ENCODE measurements at regions not wholly inside any gene's neighbourhood (a gene's known extent, or its start where the extent isn't known, plus 50 kb on each side); places are given as distances from the start of the nearest gene placed in this dataset.

- no peaks in the 10 kb centered on the region for H3K36me3 ChIP-seq (ENCODE audit: control insufficient read depth, low read length)
- no peak overlapping the region for H3K4me2 ChIP-seq (ENCODE audit: low read length)
- H3K9me3 ChIP-seq (ENCODE audit: control insufficient read depth, insufficient read depth, low read length): no peaks in the 10 kb centered on the region
- H3F3A ChIP-seq (ENCODE audit: control insufficient read depth, insufficient read depth): no peaks in the 10 kb centered on the region
- H3K4me3 ChIP-seq (ENCODE audit: low read length): no peak overlapping the region
- H3K9me2 ChIP-seq (replicated peaks; ENCODE audit: control insufficient read depth, low read length): no peaks in the 10 kb centered on the region
- no peaks in the 10 kb centered on the region for H3K27me3 ChIP-seq (ENCODE audit: control insufficient read depth, low read length)
- no peaks in the 10 kb centered on the region for H4K20me1 ChIP-seq (ENCODE audit: control insufficient read depth, insufficient read depth, low read depth, low read length)
- TF ChIP-seq CTCF (IDR thresholded peaks at IDR 0.05; ENCODE audit: low read depth, low read length, poor library complexity, severe bottlenecking) (no peak), EZH2phosphoT487 (IDR thresholded peaks at IDR 0.05; ENCODE audit: borderline replicate concordance, low read length) (no peak)
- H3K4me1 ChIP-seq (ENCODE audit: control insufficient read depth, low read length): no peaks in the 10 kb centered on the region
- no peak overlapping the region for H3K27ac ChIP-seq (ENCODE audit: low read depth, low read length)
- H3K79me2 ChIP-seq (ENCODE audit: control insufficient read depth, low read length): no peaks in the 10 kb centered on the region
These were observed 449.8 kb downstream of the SIPA1L2 start for GRCh38 chr1:232179896-232180778.

GRCh38 chr1:232178191-232178590 is 451.7 kb downstream of the SIPA1L2 start:
- H3K27ac ChIP-seq (ENCODE audit: low read depth, low read length): no peak overlapping the region
- no peaks in the 10 kb centered on the region for H3K4me1 ChIP-seq (ENCODE audit: control insufficient read depth, low read length)
- no peaks in the 10 kb centered on the region for H3K9me2 ChIP-seq (replicated peaks; ENCODE audit: control insufficient read depth, low read length)
- no peaks in the 10 kb centered on the region for H3K79me2 ChIP-seq (ENCODE audit: control insufficient read depth, low read length)
- no peak overlapping the region for H3K4me2 ChIP-seq (ENCODE audit: low read length)
- H4K20me1 ChIP-seq (ENCODE audit: control insufficient read depth, insufficient read depth, low read depth, low read length): no peaks in the 10 kb centered on the region
- H3K9me3 ChIP-seq (ENCODE audit: control insufficient read depth, insufficient read depth, low read length): no peaks in the 10 kb centered on the region
- no peak overlapping the region for H3K4me3 ChIP-seq (ENCODE audit: low read length)
- H3F3A ChIP-seq (ENCODE audit: control insufficient read depth, insufficient read depth): no peaks in the 10 kb centered on the region
- no peaks in the 10 kb centered on the region for H3K27me3 ChIP-seq (ENCODE audit: control insufficient read depth, low read length)
- H3K36me3 ChIP-seq (ENCODE audit: control insufficient read depth, low read length): no peaks in the 10 kb centered on the region
- TF ChIP-seq CTCF (IDR thresholded peaks at IDR 0.05; ENCODE audit: low read depth, low read length, poor library complexity, severe bottlenecking) (no peak), EZH2phosphoT487 (IDR thresholded peaks at IDR 0.05; ENCODE audit: borderline replicate concordance, low read length) (no peak)

- no peaks in the 10 kb centered on the region for H3K36me3 ChIP-seq (ENCODE audit: control insufficient read depth, low read length)
- H3K4me2 ChIP-seq (ENCODE audit: low read length): no peak overlapping the region
- H4K20me1 ChIP-seq (ENCODE audit: control insufficient read depth, insufficient read depth, low read depth, low read length): no peaks in the 10 kb centered on the region
- no peaks in the 10 kb centered on the region for H3K27me3 ChIP-seq (ENCODE audit: control insufficient read depth, low read length)
- H3F3A ChIP-seq (ENCODE audit: control insufficient read depth, insufficient read depth): no peaks in the 10 kb centered on the region
- no peaks in the 10 kb centered on the region for H3K79me2 ChIP-seq (ENCODE audit: control insufficient read depth, low read length)
- no peak overlapping the region for H3K4me3 ChIP-seq (ENCODE audit: low read length)
- no peaks in the 10 kb centered on the region for H3K9me2 ChIP-seq (replicated peaks; ENCODE audit: control insufficient read depth, low read length)
- no peaks in the 10 kb centered on the region for H3K9me3 ChIP-seq (ENCODE audit: control insufficient read depth, insufficient read depth, low read length)
- TF ChIP-seq EZH2phosphoT487 (IDR thresholded peaks at IDR 0.05; ENCODE audit: borderline replicate concordance, low read length): no peak
- no peak for TF ChIP-seq CTCF (IDR thresholded peaks at IDR 0.05; ENCODE audit: low read depth, low read length, poor library complexity, severe bottlenecking)
- no peak overlapping the region for H3K27ac ChIP-seq (ENCODE audit: low read depth, low read length)
- H3K4me1 ChIP-seq (ENCODE audit: control insufficient read depth, low read length): no peaks in the 10 kb centered on the region
These were observed 452.5 kb downstream of the SIPA1L2 start for GRCh38 chr1:232177438-232177837.

All from DOHH2 (cell line).